Omental fat pad (tissue), 3 donors: ENCODE measurements at regions not wholly inside any gene's neighbourhood (a gene's known extent, or its start where the extent isn't known, plus 50 kb on each side); places are given as distances from the start of the nearest gene placed in this dataset.

Experiments
- ATAC-seq: fragments of 150-250 bp; one replicate; pipeline ENCODE4 v1.9.1; 2016; ENCODE audit warnings: mild to moderate bottlenecking, moderate library complexity; ENCODE audit not compliant: low FRiP score
- DNase-seq: peaks from one replicate; pipeline ENCODE4 v3.0.0-alpha.2; 2019; ENCODE audit warnings: low spot score
- TF ChIP-seq, protein P1 (sequence below), 3 donors: fragments of 450-650 bp; IDR thresholded peaks; one replicate each; pipeline ENCODE4 v1.5.1; 2016 to 2017; ENCODE audit warnings: antibody characterized with exemption in 3 of 3, mild to moderate bottlenecking in 3 of 3, moderate library complexity in 2 of 3

DNA sequence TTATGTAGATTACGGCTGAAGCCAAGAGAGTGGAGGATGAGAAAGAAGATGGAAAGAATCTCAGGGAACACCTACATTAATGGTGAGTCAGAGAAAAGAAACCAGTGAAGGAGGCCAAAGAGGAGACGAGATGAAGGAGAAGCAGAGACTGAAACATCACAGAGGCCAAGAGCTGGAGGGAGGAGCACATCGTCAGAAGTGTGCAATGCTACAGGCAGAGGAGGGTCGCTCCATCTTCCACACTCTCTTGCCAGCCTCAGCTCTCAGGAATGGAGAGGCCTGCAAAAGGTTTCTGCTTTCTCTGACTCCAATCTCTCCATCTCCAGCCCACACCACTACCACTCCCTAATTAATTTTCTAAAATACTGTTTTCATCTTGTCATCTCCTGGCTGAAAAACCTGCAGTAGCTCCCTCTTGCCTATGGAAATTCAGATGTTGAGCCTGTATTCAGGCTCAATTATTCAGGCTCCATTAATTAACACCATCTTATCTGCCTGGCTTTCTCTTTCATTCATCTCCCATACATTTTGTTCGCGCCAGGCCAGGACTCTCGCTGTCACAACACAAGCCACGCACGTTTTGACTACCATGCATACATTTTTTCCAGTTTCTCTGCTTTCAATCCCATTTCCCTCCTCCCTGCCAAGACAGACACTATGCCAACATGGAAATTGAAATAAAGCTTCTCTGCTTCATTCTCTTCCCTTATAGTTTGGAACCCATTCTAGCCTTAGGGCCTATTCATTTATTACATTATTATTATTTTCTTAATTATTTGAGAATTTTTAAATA, 165.8 kb downstream of the INHBA start:
- DNase-seq (no peak), ATAC-seq (peak; percentile 25)
- TF ChIP-seq, protein P1, sequence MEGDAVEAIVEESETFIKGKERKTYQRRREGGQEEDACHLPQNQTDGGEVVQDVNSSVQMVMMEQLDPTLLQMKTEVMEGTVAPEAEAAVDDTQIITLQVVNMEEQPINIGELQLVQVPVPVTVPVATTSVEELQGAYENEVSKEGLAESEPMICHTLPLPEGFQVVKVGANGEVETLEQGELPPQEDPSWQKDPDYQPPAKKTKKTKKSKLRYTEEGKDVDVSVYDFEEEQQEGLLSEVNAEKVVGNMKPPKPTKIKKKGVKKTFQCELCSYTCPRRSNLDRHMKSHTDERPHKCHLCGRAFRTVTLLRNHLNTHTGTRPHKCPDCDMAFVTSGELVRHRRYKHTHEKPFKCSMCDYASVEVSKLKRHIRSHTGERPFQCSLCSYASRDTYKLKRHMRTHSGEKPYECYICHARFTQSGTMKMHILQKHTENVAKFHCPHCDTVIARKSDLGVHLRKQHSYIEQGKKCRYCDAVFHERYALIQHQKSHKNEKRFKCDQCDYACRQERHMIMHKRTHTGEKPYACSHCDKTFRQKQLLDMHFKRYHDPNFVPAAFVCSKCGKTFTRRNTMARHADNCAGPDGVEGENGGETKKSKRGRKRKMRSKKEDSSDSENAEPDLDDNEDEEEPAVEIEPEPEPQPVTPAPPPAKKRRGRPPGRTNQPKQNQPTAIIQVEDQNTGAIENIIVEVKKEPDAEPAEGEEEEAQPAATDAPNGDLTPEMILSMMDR (IDR thresholded peaks at IDR 0.05) = no peak

DNA sequence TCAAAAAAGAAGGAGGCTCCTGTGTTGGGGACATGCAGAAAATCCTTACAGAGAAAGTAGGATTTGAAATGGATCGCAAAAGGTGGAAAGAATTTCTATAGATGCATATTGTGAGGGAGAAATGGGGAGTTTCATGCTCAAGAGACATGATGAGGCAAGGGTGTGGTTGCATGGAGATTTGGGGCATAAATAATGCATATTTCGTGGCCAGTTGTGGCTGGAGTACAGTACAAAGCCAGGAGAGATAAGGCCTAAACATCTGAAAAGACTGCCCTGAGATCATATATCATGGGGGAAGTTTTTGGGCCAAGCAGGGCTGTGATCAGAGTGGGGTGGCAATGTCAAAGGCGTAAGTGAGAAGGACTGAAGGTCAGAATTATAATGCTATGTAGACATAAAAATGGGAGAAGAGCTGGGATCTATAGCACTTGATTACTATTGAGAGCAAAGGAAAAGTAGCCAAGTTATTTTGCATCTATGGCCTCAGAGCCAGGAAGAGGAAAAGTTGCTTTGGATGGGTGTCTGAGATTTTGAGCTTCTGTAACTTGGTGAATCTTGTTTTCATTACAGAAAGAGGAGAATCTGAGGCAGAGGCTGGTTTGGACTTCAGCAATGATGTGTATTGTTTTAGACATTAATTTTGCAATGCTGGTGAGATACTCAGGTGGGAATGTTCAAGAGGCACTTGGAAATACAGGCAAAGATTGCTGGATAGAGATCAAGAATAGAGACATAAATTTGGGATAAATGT, 166.6 kb downstream of the INHBA start:
- ATAC-seq (no peak), DNase-seq (no peak)
- TF ChIP-seq, protein P1 (IDR thresholded peaks at IDR 0.05) = no peak

DNA sequence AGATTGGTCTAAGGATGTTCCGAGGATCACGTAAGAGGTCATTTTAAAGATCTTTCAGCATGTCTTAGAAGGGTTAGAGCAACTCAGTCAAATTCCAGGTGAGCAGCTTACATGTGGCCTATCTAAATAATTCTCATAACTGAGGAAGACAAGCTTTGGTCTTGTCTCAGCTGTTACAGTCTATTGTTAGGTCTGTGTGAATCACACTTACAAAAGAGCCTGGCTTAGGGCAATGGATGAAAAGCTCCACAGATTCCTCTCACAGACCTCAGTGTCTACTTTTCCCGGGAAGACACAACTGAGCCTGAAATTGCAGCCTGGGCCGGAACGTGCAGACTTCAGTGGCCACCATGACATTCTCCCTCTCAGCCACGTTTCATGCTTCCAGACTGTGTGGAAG, 173.1 kb downstream of the INHBA start:
- ATAC-seq = no peak
- TF ChIP-seq, protein P1 (IDR thresholded peaks at IDR 0.05) = no peak
- no peak for DNase-seq

DNA sequence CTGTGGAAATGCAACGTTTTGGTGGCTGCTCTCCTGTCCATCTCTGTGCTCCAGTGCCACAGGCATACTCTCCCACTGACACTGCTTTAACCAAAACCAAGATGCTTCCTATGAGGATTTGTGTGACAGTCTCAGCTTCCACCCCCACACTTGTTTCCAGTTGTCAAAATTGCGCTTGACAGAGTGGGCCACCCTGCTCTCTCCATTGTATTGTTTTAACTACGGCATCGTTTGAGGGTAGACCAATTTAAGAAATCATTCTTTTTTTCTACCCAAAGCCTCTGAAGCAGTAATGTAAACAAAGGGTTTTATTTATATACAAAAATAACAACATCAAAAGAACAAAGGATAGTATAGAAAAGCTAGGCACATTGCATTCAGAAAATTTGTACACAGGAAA, 178.0 kb downstream of the INHBA start:
- TF ChIP-seq, protein P1 (IDR thresholded peaks at IDR 0.05) = no peak

DNA sequence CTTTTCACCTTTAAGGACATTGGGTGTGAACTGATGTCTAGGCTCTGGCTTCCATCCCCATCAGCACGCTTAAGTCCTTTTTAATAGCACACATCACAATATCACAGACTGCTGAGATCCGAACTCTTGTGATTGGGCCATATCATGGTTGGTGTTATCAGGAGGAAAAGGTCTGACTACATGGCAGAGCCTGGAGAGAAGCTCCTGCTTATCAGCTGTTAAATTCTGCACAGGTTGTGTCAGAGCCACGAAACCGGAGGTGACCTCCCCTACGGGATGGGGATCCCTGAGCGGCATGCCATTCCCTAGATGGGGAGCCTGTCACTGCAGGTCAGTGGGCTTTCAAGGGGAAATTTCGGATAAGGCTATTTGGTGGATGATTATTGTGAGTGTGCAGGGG, 182.4 kb downstream of the INHBA start:
- DNase-seq = no peak
- TF ChIP-seq, protein P1 (IDR thresholded peaks at IDR 0.05) = no peak
- ATAC-seq = no peak

More for the DNA sequence above, 178.0 kb downstream of the INHBA start:
- ATAC-seq (no peak), DNase-seq (no peak)

DNA sequence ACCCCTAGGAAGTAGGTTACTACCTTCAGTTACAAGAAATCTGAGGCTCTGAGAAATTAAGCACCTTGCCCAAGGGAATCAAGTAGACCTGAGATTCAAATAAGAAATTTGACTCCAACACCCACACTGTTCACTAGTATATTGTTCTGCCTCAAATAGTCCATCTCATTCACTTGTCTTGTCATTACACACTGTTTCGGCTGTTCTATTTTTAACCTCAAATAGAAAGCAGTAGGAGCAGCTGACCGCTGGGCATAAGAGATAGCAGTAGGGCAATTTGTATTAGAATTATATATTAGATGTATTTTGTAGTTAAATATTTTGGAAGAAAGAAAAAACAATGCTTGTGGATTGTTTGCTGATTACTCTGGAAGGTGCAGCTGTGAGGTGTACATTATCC, 185.1 kb downstream of the INHBA start:
- DNase-seq = no peak
- TF ChIP-seq, protein P1 (IDR thresholded peaks at IDR 0.05) = no peak
- ATAC-seq = no peak
